Ascending aorta (tissue), 2 donors: ENCODE measurements at regions not wholly inside any gene's neighbourhood (a gene's known extent, or its start where the extent isn't known, plus 50 kb on each side); places are given as distances from the start of the nearest gene placed in this dataset.

Experiments used
- DNase-seq, 2 donors: peaks; one replicate each; pipeline ENCODE4 v3.0.0-alpha.2; 2019; ENCODE audit warnings: low spot score in 2 of 2
- H3K27ac ChIP-seq, 2 donors: fragments of 200-600 bp; sonication (generic); one replicate each; pipeline ENCODE4 v1.5.1; 2016 to 2017; ENCODE audit warnings: mild to moderate bottlenecking in 1 of 2
- H3K27me3 ChIP-seq: fragments of 200-600 bp; sonication (generic); one replicate; pipeline ENCODE4 v1.5.1; 2017
- H3K36me3 ChIP-seq, 2 donors: fragments of 200-600 bp; sonication (generic); one replicate each; pipeline ENCODE4 v1.5.1; 2016
- H3K4me1 ChIP-seq, 2 donors: fragments of 200-600 bp; sonication (generic); one replicate each; pipeline ENCODE4 v1.5.1; 2016 to 2017; ENCODE audit warnings: mild to moderate bottlenecking in 1 of 2
- H3K4me3 ChIP-seq, 2 donors: fragments of 200-600 bp; sonication (generic); one replicate each; pipeline ENCODE4 v1.5.1; 2016 to 2017; ENCODE audit warnings: mild to moderate bottlenecking in 1 of 2
- H3K9me3 ChIP-seq, 2 donors: fragments of 200-600 bp; sonication (generic); one replicate each; pipeline ENCODE4 v1.5.1; 2016
- CTCF ChIP-seq, 3 experiments: fragments of 200-600 bp in 2 of 3; fragments of 450-650 bp in 1 of 3; sonication (generic) in 2 of 3; IDR thresholded peaks; one replicate each; pipeline ENCODE4 v1.5.1; 2016 to 2019; ENCODE audit warnings: antibody characterized with exemption in 3 of 3, mild to moderate bottlenecking in 1 of 3, moderate library complexity in 1 of 3
- intact Hi-C: fragments of 100-400 bp; cut with DNase I; formaldehyde crosslinking; loops from one replicate; pipeline ENCODE4 v1.15.1; 2023

- intact Hi-C loops: no loop called here
- Histone ChIP-seq H3K36me3 (no peaks in the 10 kb centered on the region), H3K27ac (no peak overlapping the region), H3K4me1 (no peaks in the 10 kb centered on the region), H3K27me3 (no peaks in the 10 kb centered on the region), H3K9me3 (no peaks in the 10 kb centered on the region), H3K4me3 (no peak overlapping the region)
- no peak for TF ChIP-seq CTCF (IDR thresholded peaks at IDR 0.05)
- DNase-seq: no peak
These were observed 832.3 kb upstream of the ID2 start for GRCh38 chr2:7849531-7849930.

GRCh38 chr2:7852546-7852945, 829.3 kb upstream of the ID2 start:
- Histone ChIP-seq H3K27ac (no peak overlapping the region), H3K4me1 (no peaks in the 10 kb centered on the region), H3K4me3 (no peak overlapping the region), H3K36me3 (no peaks in the 10 kb centered on the region), H3K9me3 (no peaks in the 10 kb centered on the region), H3K27me3 (no peaks in the 10 kb centered on the region)
- intact Hi-C loops: no loop called here
- DNase-seq: no peak
- TF ChIP-seq CTCF (IDR thresholded peaks at IDR 0.05): no peak

GRCh38 chr2:7857904-7858303, 824.0 kb upstream of the ID2 start:
- no peaks in the 10 kb centered on the region for H3K4me1 ChIP-seq

GRCh38 chr2:7858624-7859023, 823.2 kb upstream of the ID2 start:
- intact Hi-C loops: no loop called here
- Histone ChIP-seq H3K4me1 (no peaks in the 10 kb centered on the region), H3K36me3 (no peaks in the 10 kb centered on the region), H3K27me3 (no peaks in the 10 kb centered on the region), H3K27ac (no peak overlapping the region), H3K9me3 (no peaks in the 10 kb centered on the region), H3K4me3 (no peak overlapping the region)
- DNase-seq: no peak
- no peak for TF ChIP-seq CTCF (IDR thresholded peaks at IDR 0.05)

More at GRCh38 chr2:7857904-7858303, 824.0 kb upstream of the ID2 start:
- TF ChIP-seq CTCF (IDR thresholded peaks at IDR 0.05): no peak
- intact Hi-C loops: no loop called here
- Histone ChIP-seq H3K36me3 (no peaks in the 10 kb centered on the region), H3K27ac (no peak overlapping the region), H3K9me3 (no peaks in the 10 kb centered on the region), H3K4me3 (no peak overlapping the region), H3K27me3 (no peaks in the 10 kb centered on the region)
- no peak for DNase-seq

GRCh38 chr2:7860693-7861092, 821.2 kb upstream of the ID2 start:
- no peak overlapping the region for H3K4me3 ChIP-seq
- H3K36me3 ChIP-seq: no peaks in the 10 kb centered on the region
- TF ChIP-seq CTCF (IDR thresholded peaks at IDR 0.05): no peak
- intact Hi-C loops: no loop called here
- no peaks in the 10 kb centered on the region for H3K27me3 ChIP-seq
- H3K27ac ChIP-seq: no peak overlapping the region
- no peak for DNase-seq
- no peaks in the 10 kb centered on the region for H3K4me1 ChIP-seq
- no peaks in the 10 kb centered on the region for H3K9me3 ChIP-seq
